Ishikawa (cell line): ENCODE measurements at regions not wholly inside any gene's neighbourhood (a gene's known extent, or its start where the extent isn't known, plus 50 kb on each side); places are given as distances from the start of the nearest gene placed in this dataset.

Experiments
- CEBPB ChIP-seq: IDR thresholded peaks from 2 replicates; pipeline ENCODE4 v1.6.1; 2012
- CREB1 ChIP-seq: IDR thresholded peaks from 2 replicates; pipeline ENCODE4 v1.6.1; 2012; ENCODE audit warnings: low read depth
- EGR1 ChIP-seq: IDR thresholded peaks from 2 replicates; pipeline ENCODE4 v1.6.1; 2012
- EP300 ChIP-seq: IDR thresholded peaks from 2 replicates; pipeline ENCODE4 v1.6.1; 2012; ENCODE audit warnings: borderline replicate concordance
- FOXM1 ChIP-seq: IDR thresholded peaks from 2 replicates; pipeline ENCODE4 v1.6.1; 2012; ENCODE audit warnings: low read depth, borderline replicate concordance
- MAX ChIP-seq: IDR thresholded peaks from 2 replicates; pipeline ENCODE4 v1.6.1; 2012
- RAD21 ChIP-seq: IDR thresholded peaks from 2 replicates; pipeline ENCODE4 v1.6.1; 2012; ENCODE audit warnings: low read depth
- REST ChIP-seq: IDR thresholded peaks from 2 replicates; pipeline ENCODE4 v1.6.1; 2012; ENCODE audit warnings: low read depth, mild to moderate bottlenecking
- TAF1 ChIP-seq: IDR thresholded peaks from 2 replicates; pipeline ENCODE4 v1.6.1; 2012; ENCODE audit warnings: low read depth, mild to moderate bottlenecking
- TCF12 ChIP-seq: IDR thresholded peaks from 2 replicates; pipeline ENCODE4 v1.6.1; 2012; ENCODE audit warnings: low read depth
- TEAD4 ChIP-seq: IDR thresholded peaks from 2 replicates; pipeline ENCODE4 v1.6.1; 2012
- USF1 ChIP-seq: IDR thresholded peaks from 2 replicates; pipeline ENCODE4 v1.6.1; 2012
- YY1 ChIP-seq: IDR thresholded peaks from 2 replicates; pipeline ENCODE4 v1.6.1; 2012; ENCODE audit warnings: low read depth
- ZBTB7A ChIP-seq: IDR thresholded peaks from 2 replicates; pipeline ENCODE4 v1.6.1; 2012; ENCODE audit warnings: low read depth

GRCh38 chr4:104166749-104167148 is 327.9 kb downstream of the CXXC4 start:
- TF ChIP-seq TAF1, result no peak
- TF ChIP-seq TCF12, result no peak
- TF ChIP-seq CEBPB, result no peak
- TF ChIP-seq MAX, result no peak
- TF ChIP-seq ZBTB7A, result no peak
- TF ChIP-seq RAD21, result no peak
- no peak for TF ChIP-seq EGR1
- TF ChIP-seq YY1, result no peak
- TF ChIP-seq USF1, result no peak
- TF ChIP-seq REST, result no peak
- no peak for TF ChIP-seq EP300
- no peak for TF ChIP-seq CREB1
- TF ChIP-seq TEAD4, result no peak
- no peak for TF ChIP-seq FOXM1
